Activated naive CD8-positive, alpha-beta T cell (primary cell): ENCODE measurements at regions not wholly inside any gene's neighbourhood (a gene's known extent, or its start where the extent isn't known, plus 50 kb on each side); places are given as distances from the start of the nearest gene placed in this dataset.
"Not testable (repeated sequence)": the region's sequence is repeated elsewhere in the genome, so short reads cannot be mapped to it uniquely, and the experiment has no call there.

Source experiments
- H3K27ac Mint-ChIP-seq: one replicate; pipeline ENCODE4 v1.8.0; 2021; ENCODE audit warnings: mixed read lengths
- H3K27me3 Mint-ChIP-seq: one replicate; pipeline ENCODE4 v1.8.0; 2021; ENCODE audit warnings: mixed read lengths
- H3K36me3 Mint-ChIP-seq: one replicate; pipeline ENCODE4 v1.8.0; 2021; ENCODE audit warnings: mixed read lengths
- H3K4me1 Mint-ChIP-seq: one replicate; pipeline ENCODE4 v1.8.0; 2021; ENCODE audit warnings: low read depth, mixed read lengths
- H3K4me3 Mint-ChIP-seq: one replicate; pipeline ENCODE4 v1.8.0; 2021; ENCODE audit warnings: mild to moderate bottlenecking, mixed read lengths
- H3K9me3 Mint-ChIP-seq: one replicate; pipeline ENCODE4 v1.8.0; 2021; ENCODE audit warnings: low read depth, mixed read lengths

DNA sequence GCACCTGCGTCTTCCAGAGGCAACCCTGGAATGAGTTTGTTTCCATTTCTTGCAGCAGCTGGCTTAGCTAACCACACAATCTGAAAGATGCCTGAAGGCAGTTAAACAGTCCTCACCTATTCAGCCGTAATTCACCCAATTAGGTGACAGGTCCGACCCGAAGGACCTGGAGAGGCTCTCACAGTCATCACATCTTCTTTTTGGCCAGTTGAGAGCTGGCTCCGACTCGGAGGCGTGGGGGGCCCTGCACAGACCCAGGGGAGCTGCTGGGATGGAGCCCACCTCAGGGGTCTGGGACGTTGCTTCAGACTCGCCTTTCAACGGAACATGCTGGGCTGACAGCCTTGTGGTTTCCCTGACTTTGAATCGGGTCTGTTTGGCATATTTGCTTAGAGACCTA is 187.3 kb downstream of the RTP5 start:
- H3K27ac Mint-ChIP-seq, result no peak overlapping the region
- peaks cover 7% of the 10 kb centered on the region for H3K27me3 Mint-ChIP-seq
- H3K4me3 Mint-ChIP-seq, result no peak overlapping the region
- H3K36me3 Mint-ChIP-seq, result no peaks in the 10 kb centered on the region
- H3K9me3 Mint-ChIP-seq, result no peaks in the 10 kb centered on the region
- H3K4me1 Mint-ChIP-seq, result no peaks in the 10 kb centered on the region

DNA sequence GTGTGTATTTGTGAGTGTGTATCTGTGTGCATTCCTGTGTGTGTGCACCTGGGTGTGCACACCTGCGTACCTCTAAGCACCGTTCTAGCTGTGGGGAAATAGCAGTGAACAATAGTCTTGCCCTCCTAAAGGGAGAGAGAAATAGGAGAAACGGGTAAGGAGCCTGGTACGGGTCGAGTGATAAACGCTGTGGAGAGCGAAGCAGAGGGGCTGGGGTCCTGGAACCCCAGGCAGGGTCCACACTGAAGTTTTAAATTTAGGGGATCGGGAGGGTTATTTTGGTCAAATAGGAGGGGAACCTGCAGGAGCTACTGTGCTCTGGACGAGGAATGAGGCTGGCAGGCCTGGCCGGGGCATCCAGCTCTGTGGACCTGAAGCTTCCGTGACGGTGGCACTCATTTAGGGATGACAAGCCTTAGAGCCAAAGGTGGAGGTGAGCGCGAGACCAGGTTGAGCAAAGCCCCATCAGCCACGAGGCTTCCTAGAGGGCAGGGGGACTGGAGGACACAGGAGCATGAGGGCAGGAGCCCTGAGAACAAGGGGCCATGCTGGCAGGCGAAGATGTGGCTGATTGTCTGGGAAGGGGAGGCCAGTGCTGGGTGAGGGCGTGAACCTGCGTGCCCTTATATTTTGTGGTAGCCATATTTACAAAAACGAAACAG is 188.0 kb downstream of the RTP5 start:
- Mint-ChIP-seq H3K4me1 (no peaks in the 10 kb centered on the region), H3K27ac (no peak overlapping the region), H3K9me3 (no peaks in the 10 kb centered on the region), H3K4me3 (no peak overlapping the region), H3K27me3 (peaks cover 7% of the 10 kb centered on the region), H3K36me3 (no peaks in the 10 kb centered on the region)

DNA sequence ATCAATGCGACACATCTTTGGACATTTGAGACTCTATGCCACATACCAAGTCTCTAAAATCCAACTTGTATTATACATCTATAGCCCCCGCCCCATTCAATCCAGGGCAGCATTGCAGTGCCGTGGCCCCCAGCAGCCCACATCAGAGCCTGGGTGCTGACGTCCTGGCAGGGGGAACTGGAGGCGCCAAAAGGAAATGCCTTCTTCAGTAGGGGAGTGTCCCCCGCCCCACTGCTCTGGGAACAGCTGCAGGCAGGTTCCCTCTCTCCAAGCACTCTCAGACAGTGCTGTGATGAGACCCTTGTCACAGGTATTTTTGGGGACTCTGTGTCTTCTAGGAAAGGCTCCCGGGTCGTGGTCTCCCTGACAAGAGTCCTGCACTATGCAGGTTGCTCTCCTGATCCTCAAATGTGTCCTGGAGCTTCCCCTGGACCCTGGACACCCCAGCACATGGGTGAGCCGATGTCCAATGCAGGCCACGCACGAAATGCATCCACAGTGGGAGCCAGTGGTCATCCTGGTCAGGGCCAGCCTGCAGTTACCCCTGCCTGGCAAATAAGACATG is 188.7 kb downstream of the RTP5 start:
- H3K9me3 Mint-ChIP-seq, result no peaks in the 10 kb centered on the region
- H3K36me3 Mint-ChIP-seq, result no peaks in the 10 kb centered on the region
- H3K27ac Mint-ChIP-seq, result no peak overlapping the region
- H3K27me3 Mint-ChIP-seq, result peaks cover 7% of the 10 kb centered on the region
- H3K4me1 Mint-ChIP-seq, result no peaks in the 10 kb centered on the region
- no peak overlapping the region for H3K4me3 Mint-ChIP-seq

DNA sequence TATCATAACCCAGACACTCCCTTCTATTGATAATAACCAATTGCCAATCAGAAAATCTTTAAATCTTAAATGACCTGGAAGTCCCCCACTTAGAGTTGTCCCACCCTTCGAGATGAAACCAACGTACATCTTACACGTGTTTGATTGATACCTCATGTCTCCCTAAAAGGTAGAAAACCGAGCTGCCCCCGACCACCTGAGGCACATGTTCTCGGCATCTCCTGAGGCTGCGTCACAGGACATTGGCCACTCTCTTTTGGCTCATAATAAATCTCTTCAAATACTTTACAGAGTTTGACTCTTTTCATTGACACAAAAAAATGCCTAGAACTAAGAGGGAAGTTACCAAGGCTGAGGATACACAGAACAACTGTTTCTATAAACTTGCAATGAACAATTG is 190.0 kb downstream of the RTP5 start:
- H3K27ac Mint-ChIP-seq, result no peak overlapping the region
- H3K4me1 Mint-ChIP-seq, result no peaks in the 10 kb centered on the region
- H3K4me3 Mint-ChIP-seq, result no peak overlapping the region
- no peaks in the 10 kb centered on the region for H3K36me3 Mint-ChIP-seq
- peaks cover 7% of the 10 kb centered on the region for H3K27me3 Mint-ChIP-seq
- no peaks in the 10 kb centered on the region for H3K9me3 Mint-ChIP-seq

DNA sequence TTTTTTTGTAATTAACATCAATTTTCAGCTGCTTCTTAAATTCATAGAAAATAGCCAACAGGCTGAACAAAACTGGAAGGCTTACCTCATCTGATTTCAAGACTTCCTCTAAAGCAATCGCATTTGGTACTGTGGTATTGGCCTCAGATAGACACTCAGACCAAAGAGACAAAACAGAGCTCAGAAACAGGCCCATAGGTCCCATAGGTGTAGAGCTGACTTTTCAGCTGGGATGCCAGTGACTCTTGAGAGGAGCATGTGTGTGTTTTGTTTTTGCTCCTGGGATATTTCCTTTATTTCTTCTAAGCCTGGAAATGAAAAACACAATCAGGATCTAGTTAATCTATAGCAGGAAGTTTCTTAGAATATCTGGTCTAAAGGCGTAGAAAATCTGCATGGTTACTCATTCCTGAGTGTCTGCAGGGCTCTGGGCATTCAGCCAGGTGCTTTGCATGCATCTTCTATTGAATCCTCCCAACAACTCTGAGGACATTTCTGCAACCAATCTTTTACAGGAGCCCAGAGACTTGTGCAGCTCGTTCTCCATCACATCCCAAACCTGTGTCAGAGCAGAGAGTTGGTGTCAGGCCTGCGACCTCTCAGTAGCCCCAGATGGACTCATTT is 190.8 kb downstream of the RTP5 start:
- H3K27ac Mint-ChIP-seq, result no peak overlapping the region
- no peaks in the 10 kb centered on the region for H3K4me1 Mint-ChIP-seq
- H3K4me3 Mint-ChIP-seq, result no peak overlapping the region
- H3K36me3 Mint-ChIP-seq, result no peaks in the 10 kb centered on the region
- peaks cover 7% of the 10 kb centered on the region for H3K27me3 Mint-ChIP-seq
- H3K9me3 Mint-ChIP-seq, result no peaks in the 10 kb centered on the region

DNA sequence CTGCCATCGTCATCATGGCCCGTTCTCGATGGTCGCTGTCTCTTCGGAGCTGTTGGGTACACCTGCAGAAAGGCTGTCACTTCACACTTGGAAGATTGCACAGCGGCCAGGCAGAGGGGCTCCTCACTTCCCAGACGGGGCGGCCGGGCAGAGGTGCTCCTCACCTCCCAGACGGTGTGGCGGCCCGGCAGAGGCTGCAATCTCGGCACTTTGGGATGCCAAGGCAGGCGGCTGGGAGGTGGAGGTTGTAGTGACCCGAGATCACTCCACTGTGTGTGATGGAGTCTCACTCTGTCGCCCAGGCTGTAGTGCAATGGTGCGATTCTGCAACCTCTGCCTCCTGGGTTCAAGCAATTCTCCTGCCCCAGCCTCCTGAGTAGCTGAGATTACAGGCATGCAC is 192.4 kb downstream of the RTP5 start:
- not testable (repeated sequence) for H3K4me3 Mint-ChIP-seq

DNA sequence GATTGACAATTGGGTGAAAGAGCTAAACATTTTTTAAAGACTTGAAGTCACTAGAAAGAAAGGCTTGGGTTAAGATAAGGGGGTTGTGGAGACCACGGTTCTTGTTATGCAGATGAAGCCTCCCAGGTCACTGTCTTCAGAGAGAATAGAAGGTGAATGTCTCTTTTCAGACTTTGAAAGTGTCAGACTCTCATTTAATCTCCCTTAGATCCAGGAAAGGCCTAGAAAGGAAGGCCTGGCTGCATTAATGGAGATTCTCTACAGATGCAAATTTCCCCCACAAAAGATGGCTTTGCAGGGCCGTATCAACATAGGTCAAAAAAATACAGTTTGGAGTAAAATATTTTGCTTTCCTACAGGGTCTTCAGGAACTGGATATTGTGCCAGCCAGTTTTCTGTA is 193.9 kb downstream of the RTP5 start:
- Mint-ChIP-seq H3K4me1 (no peaks in the 10 kb centered on the region), H3K4me3 (no peak overlapping the region)

More for the DNA sequence above, 192.4 kb downstream of the RTP5 start:
- not testable (repeated sequence) for H3K9me3 Mint-ChIP-seq, H3K4me1 Mint-ChIP-seq, H3K27ac Mint-ChIP-seq, H3K36me3 Mint-ChIP-seq, H3K27me3 Mint-ChIP-seq

DNA sequence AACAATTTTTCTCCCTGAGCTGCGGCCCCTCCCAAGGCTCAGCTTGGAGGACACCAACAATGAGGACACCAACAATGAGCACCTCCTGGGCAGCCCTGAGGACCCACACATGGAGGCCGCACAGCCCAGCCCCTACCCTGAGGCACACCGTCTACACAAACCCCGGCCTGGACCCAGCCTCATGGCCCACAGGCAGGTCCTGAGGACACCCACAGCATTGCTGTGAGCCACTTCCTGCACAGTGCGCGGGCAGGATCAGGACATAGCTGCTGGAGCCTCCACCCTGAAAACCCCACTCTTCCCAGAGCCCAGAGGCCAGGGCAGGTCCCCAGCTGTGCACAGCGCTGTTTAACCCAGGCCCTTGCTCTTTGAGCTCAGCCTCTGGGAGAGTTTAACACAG is 194.3 kb downstream of the RTP5 start:
- Mint-ChIP-seq H3K4me1 (no peaks in the 10 kb centered on the region), H3K4me3 (no peak overlapping the region), H3K36me3 (no peaks in the 10 kb centered on the region), H3K9me3 (no peaks in the 10 kb centered on the region), H3K27ac (no peak overlapping the region), H3K27me3 (no peaks in the 10 kb centered on the region)

More for the DNA sequence above, 193.9 kb downstream of the RTP5 start:
- no peaks in the 10 kb centered on the region for H3K36me3 Mint-ChIP-seq
- no peak overlapping the region for H3K27ac Mint-ChIP-seq
- no peaks in the 10 kb centered on the region for H3K9me3 Mint-ChIP-seq
- no peaks in the 10 kb centered on the region for H3K27me3 Mint-ChIP-seq

DNA sequence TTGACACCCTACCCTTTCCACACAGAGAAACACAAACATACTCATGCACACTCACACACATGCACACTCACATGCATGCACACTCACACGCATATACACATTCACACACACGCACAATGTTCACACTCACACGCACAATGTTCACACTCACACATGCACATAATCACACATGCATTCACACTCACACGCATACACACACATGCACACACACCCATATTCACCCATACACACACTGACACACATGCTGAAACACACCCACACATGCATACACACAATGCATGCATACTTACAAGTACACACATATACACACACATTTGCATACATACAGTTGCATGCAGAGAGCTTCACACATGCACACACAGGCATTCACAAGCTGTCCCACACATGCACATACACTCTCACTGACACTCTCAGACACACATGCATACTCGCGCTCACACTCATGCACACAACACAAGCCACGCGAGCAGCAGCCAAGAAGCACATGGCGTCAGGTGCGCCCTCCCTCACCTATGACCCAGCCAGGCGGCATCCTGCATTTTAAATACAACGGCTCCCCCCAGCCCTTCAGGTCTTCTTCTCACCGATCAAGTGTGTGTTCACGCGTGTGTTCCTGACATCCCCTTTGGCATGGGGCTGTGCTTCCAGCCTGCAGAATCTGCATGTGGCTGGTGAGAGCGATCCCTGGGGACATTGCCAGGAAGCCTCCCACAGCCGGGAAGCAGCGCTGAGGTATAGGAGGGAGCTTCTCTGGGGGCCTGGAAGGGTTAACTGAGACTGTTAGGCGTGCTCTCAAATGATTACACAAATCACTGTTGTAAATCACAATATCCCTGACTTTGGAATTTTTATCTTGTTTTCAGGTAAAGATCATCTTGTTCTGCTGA is 195.1 kb downstream of the RTP5 start:
- Mint-ChIP-seq H3K27me3 (no peaks in the 10 kb centered on the region), H3K9me3 (no peaks in the 10 kb centered on the region), H3K4me1 (no peaks in the 10 kb centered on the region), H3K4me3 (no peak overlapping the region), H3K27ac (no peak overlapping the region), H3K36me3 (no peaks in the 10 kb centered on the region)

DNA sequence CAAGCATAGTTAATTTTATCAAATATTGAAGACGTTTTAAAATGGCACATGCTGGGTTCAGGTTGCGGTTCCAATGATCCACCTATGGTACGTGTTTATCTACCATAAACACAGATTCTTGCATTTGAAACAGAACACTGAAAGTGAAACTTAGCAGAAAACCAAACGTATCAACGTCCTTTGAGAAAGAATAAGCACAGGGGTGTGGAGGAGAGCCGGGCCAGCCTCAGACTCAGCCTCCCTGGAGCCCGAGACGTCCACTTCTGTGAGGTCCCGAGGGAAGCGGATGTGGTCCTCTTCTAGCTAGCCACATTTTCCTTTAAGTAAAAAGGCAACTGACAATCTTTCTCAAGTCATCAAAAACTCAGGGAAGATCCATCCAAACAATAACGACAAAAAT is 195.9 kb downstream of the RTP5 start:
- Mint-ChIP-seq H3K36me3 (no peaks in the 10 kb centered on the region), H3K9me3 (no peaks in the 10 kb centered on the region), H3K27ac (no peak overlapping the region), H3K4me1 (no peaks in the 10 kb centered on the region), H3K4me3 (no peak overlapping the region), H3K27me3 (no peaks in the 10 kb centered on the region)

DNA sequence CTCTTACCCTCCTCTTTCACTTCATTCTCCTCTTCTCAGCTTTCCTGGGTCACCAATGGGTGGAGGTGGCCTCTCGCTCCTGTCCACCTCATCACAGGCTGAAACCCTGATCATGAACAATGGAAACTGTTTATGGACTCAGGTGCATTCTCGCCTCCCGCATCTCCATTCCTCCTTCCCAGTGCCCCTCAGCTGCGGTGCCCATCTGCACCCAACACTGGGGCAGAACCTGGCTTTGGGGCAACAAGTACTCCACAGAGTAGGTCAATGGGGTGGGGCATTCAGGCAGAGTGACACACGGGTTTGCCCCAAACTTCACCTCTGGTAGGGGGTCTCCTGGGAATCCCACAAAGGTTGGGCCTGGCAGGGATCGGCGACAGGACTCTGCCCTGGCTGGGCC is 199.5 kb downstream of the RTP5 start:
- Mint-ChIP-seq H3K36me3 (no peaks in the 10 kb centered on the region), H3K4me1 (no peaks in the 10 kb centered on the region), H3K9me3 (no peaks in the 10 kb centered on the region), H3K4me3 (no peak overlapping the region), H3K27me3 (no peaks in the 10 kb centered on the region), H3K27ac (no peak overlapping the region)

DNA sequence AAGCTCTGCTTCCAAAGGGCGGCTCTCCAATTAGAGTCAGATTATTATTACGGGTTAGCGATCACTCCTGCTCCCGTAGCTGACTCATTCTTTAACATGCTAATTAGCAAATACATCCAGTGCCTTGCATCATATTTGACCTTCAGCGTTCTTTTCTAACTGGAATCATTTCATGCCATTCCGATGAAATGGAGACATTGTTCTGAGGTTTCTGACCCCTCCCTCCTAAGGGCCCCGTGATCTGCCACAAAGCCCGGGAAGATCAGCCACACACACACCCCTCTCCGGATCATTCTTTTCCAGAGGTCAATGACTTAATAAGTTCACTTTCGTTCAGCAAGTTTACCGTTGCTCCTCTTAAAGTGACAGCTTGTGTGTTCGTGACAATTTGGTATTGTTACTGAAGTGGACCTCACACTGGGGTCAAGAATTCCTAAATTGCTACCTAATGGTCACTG is 200.4 kb downstream of the RTP5 start:
- not testable (repeated sequence) for H3K27ac Mint-ChIP-seq, H3K4me3 Mint-ChIP-seq, H3K27me3 Mint-ChIP-seq, H3K4me1 Mint-ChIP-seq, H3K9me3 Mint-ChIP-seq, H3K36me3 Mint-ChIP-seq

DNA sequence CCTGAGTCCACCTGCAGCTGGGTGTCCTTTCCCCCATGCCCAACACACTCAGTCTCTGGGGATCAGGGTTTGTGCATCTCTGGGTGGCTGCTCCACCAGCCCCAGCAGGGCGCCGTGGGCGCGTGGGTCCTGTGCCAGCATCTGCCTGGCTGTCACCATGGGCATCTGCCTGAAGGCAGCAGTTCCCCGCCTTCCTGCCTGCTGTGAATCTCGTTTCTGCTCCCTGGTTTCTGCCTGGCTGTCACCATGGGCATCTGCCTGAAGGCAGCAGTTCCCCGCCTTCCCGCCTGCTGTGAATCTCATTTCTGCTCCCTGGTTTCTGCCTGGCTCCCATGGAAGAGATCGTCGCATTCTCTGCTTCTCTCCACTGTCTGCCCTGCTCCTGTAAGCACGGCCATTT is 201.2 kb downstream of the RTP5 start:
- H3K27me3 Mint-ChIP-seq, H3K36me3 Mint-ChIP-seq, H3K9me3 Mint-ChIP-seq, H3K4me1 Mint-ChIP-seq, H3K27ac Mint-ChIP-seq, H3K4me3 Mint-ChIP-seq: not testable (repeated sequence)

DNA sequence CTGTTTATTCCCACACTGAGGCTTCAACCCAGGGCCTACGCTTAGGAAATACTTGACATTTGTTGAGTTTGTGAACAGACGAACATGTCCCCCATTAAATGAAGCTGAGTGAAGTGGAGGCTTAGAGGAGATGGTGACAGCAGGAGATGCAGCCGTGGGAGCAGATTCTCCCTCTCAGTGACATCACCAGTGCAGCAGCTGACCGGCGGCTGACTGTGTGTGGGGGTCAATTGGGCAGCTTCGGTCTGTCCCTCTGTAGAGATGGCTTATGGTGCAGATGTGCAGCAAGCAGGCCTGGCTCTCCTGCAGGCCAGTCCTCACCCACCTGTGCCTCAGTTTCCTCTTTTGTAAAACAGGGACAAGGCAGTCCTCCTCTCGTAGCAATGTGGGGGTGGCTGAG is 201.8 kb downstream of the RTP5 start:
- H3K4me3 Mint-ChIP-seq, H3K27me3 Mint-ChIP-seq, H3K4me1 Mint-ChIP-seq, H3K9me3 Mint-ChIP-seq, H3K27ac Mint-ChIP-seq, H3K36me3 Mint-ChIP-seq: not testable (repeated sequence)

DNA sequence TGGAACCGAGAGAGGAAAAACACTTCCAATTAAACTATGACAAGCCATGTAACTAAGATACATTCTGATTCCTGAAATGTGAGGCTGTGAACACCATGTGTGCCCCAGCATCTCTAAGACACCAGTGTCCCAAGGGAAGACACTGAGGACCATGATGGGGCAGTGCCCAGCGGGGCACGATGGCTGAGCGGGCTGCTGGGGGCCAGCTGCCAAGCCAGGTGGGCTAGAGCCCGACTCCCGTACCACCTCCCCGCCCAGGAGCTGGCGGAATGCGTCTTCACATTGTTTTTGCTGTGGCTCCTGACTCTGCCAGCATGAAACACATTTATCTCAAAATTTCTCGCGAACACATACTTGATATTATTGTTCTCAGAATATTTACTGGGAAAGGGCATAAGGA is 202.4 kb downstream of the RTP5 start:
- not testable (repeated sequence) for H3K9me3 Mint-ChIP-seq, H3K27me3 Mint-ChIP-seq, H3K4me3 Mint-ChIP-seq, H3K4me1 Mint-ChIP-seq, H3K36me3 Mint-ChIP-seq, H3K27ac Mint-ChIP-seq
